Activated naive CD4-positive, alpha-beta T cell (primary cell): ENCODE measurements at regions not wholly inside any gene's neighbourhood (a gene's known extent, or its start where the extent isn't known, plus 50 kb on each side); places are given as distances from the start of the nearest gene placed in this dataset.
"Not testable (repeated sequence)": the region's sequence is repeated elsewhere in the genome, so short reads cannot be mapped to it uniquely, and the experiment has no call there.

Source experiments
- DNase-seq, 4 experiments: peaks; one replicate each; lab custom pipeline; 2025; lab: John Stamatoyannopoulos, UW

- DNase-seq = no peak
Measured at GRCh38 chr14:30373053-30373452, 185.9 kb upstream of the G2E3 start.

GRCh38 chr14:30373526-30373925 is 185.4 kb upstream of the G2E3 start:
- no peak for DNase-seq

GRCh38 chr14:30375296-30375892 is 183.6 kb upstream of the G2E3 start:
- DNase-seq = peak; percentile 3 to 38 (median 18)

- no peak for DNase-seq
Measured at GRCh38 chr14:30381861-30382480, 177.0 kb upstream of the G2E3 start.

- DNase-seq = no peak
Measured at GRCh38 chr14:30385925-30386324, 173.0 kb upstream of the G2E3 start.

- DNase-seq = no peak
Measured at GRCh38 chr14:30387871-30388270, 171.1 kb upstream of the G2E3 start.

GRCh38 chr14:30389134-30389876 is 169.7 kb upstream of the G2E3 start:
- DNase-seq = no peak

GRCh38 chr14:30389877-30390385 is 169.0 kb upstream of the G2E3 start:
- DNase-seq = no peak

- no peak for DNase-seq
Measured at GRCh38 chr14:30395065-30395464, 163.9 kb upstream of the G2E3 start.

- no peak for DNase-seq
Measured at GRCh38 chr14:30402846-30403245, 156.1 kb upstream of the G2E3 start.

GRCh38 chr14:30403791-30404190 is 155.2 kb upstream of the G2E3 start:
- no peak for DNase-seq

- not testable (repeated sequence) for DNase-seq
Measured at GRCh38 chr14:30409508-30410015, 149.4 kb upstream of the G2E3 start.

GRCh38 chr14:30410986-30411385 is 148.0 kb upstream of the G2E3 start:
- DNase-seq = no peak

GRCh38 chr14:30413184-30413583 is 145.8 kb upstream of the G2E3 start:
- not testable (repeated sequence) for DNase-seq

- no peak for DNase-seq
Measured at GRCh38 chr14:30417121-30417520, 141.8 kb upstream of the G2E3 start.

GRCh38 chr14:30417999-30418398 is 141.0 kb upstream of the G2E3 start:
- DNase-seq = no peak

- DNase-seq = no peak
Measured at GRCh38 chr14:30419037-30419436, 139.9 kb upstream of the G2E3 start.

GRCh38 chr14:30420515-30420914 is 138.4 kb upstream of the G2E3 start:
- DNase-seq = no peak

GRCh38 chr14:30426463-30426862 is 132.5 kb upstream of the G2E3 start:
- no peak for DNase-seq

- no peak for DNase-seq
Measured at GRCh38 chr14:30427401-30427800, 131.6 kb upstream of the G2E3 start.

- DNase-seq = no peak
Measured at GRCh38 chr14:30427846-30428245, 131.1 kb upstream of the G2E3 start.

- DNase-seq = no peak
Measured at GRCh38 chr14:30431552-30431951, 127.4 kb upstream of the G2E3 start.

GRCh38 chr14:30440961-30441360 is 118.0 kb upstream of the G2E3 start:
- DNase-seq = no peak
